HCT116 (cell line): ENCODE measurements at regions not wholly inside any gene's neighbourhood (a gene's known extent, or its start where the extent isn't known, plus 50 kb on each side); places are given as distances from the start of the nearest gene placed in this dataset.

Experiments used
- ATAC-seq: fragments of 200-7000 bp; cut with Tn5 transposase; 2 replicates; pipeline ENCODE4 v1.9.1; 2020; ENCODE audit warnings: mild to moderate bottlenecking, moderate library complexity
- BruUV-seq: library from RNA; stranded (reverse); fragments of 400-500 nt; replicated peaks from 2 replicates; lab custom pipeline; 2021; lab: Mats Ljungman, UMichigan
- CTCF ChIA-PET: fragments of 300-600 bp; sonication (Branson Sonifier 250); formaldehyde crosslinking; loops from one replicate; lab custom pipeline; 2021; ENCODE audit warnings: antibody characterized with exemption; lab: Charles Lee
- POLR2A ChIA-PET: fragments of 300-600, 350-600 bp; sonication (Branson Sonifier 250); formaldehyde crosslinking; loops from one replicate; lab custom pipeline; 2021; ENCODE audit warnings: antibody characterized with exemption; lab: Charles Lee
- RAD21 ChIA-PET, 2 experiments: fragments of 300-600 bp; sonication (Branson Sonifier 250); formaldehyde crosslinking; loops; one replicate each; lab custom pipeline; 2023; ENCODE audit warnings: low total read pairs in 2 of 2; ENCODE audit not compliant: uncharacterized antibody in 2 of 2, unreplicated experiment in 2 of 2, low non-redundant PET in 1 of 2; lab: Charles Lee
- DNase-seq: peaks from one replicate; pipeline ENCODE4 v3.0.0-alpha.2; 2010; ENCODE audit warnings: low read depth, low spot score
- H2AFZ ChIP-seq: fragments of 200-600 bp; shearing (Covaris generic), sonication (generic); 2 replicates; pipeline ENCODE4 v1.6.1; 2017; ENCODE audit warnings: low read depth, mixed run types, mixed read lengths, antibody characterized with exemption, low read length; ENCODE audit not compliant: poor library complexity, severe bottlenecking
- H3K27ac ChIP-seq: 2 replicates; pipeline ENCODE4 v1.5.1; 2012; ENCODE audit warnings: low read depth, low read length
- H3K27me3 ChIP-seq: fragments of 200-600 bp; sonication (generic); 2 replicates; pipeline ENCODE4 v1.6.1; 2016; ENCODE audit warnings: mixed run types, low read length, mixed read lengths; ENCODE audit not compliant: insufficient read depth
- H3K36me3 ChIP-seq, 2 experiments: fragments of 200-500 bp in 1 of 2; fragments of 200-600 bp in 1 of 2; sonication (Bioruptor generic) in 1 of 2; sonication (generic) in 1 of 2; 2 replicates each; pipeline versions ENCODE4 v1.5.1 to v1.6.1; 2014 to 2016; ENCODE audit warnings: low read length in 2 of 2, inconsistent platforms in 1 of 2, mixed read lengths in 1 of 2, mixed run types in 1 of 2; ENCODE audit not compliant: insufficient read depth in 2 of 2, control insufficient read depth in 1 of 2
- H3K4me1 ChIP-seq, 2 experiments: fragments of 200-600 bp in 1 of 2; sonication (generic) in 1 of 2; 2 replicates each; pipeline versions ENCODE4 v1.5.1 to v1.6.1; 2012 to 2017; ENCODE audit warnings: low read length in 2 of 2, inconsistent platforms in 1 of 2, mild to moderate bottlenecking in 1 of 2, mixed read lengths in 1 of 2, mixed run types in 1 of 2, moderate library complexity in 1 of 2; ENCODE audit not compliant: insufficient read depth in 2 of 2, control insufficient read depth in 1 of 2
- H3K4me2 ChIP-seq: fragments of 200-600 bp; sonication (generic); 2 replicates; pipeline ENCODE4 v1.6.1; 2017; ENCODE audit warnings: mixed run types, low read length, mixed read lengths
- H3K4me3 ChIP-seq, 2 experiments: fragments of 200-600 bp in 1 of 2; sonication (generic) in 1 of 2; replicated peaks in 1 of 2; 2 replicates each; pipeline ENCODE4 v1.5.1; 2011 to 2016; ENCODE audit warnings: low read length in 2 of 2, control low read depth in 1 of 2, low read depth in 1 of 2, mild to moderate bottlenecking in 1 of 2, mixed read lengths in 1 of 2, mixed run types in 1 of 2
- H3K79me2 ChIP-seq: fragments of 200-600 bp; sonication (generic); 2 replicates; pipeline ENCODE4 v1.6.1; 2017; ENCODE audit warnings: mild to moderate bottlenecking, mixed run types, low read length, moderate library complexity, mixed read lengths; ENCODE audit not compliant: insufficient read depth
- H3K9ac ChIP-seq: fragments of 200-600 bp; sonication (generic); 2 replicates; pipeline ENCODE4 v1.6.1; 2016; ENCODE audit warnings: low read length, mixed read lengths
- H3K9me2 ChIP-seq: fragments of 200-600 bp; sonication (generic), shearing (Covaris generic); 2 replicates; pipeline ENCODE4 v1.6.1; 2017; ENCODE audit warnings: mixed run types, mild to moderate bottlenecking, moderate library complexity; ENCODE audit not compliant: insufficient read depth
- H3K9me3 ChIP-seq, 2 experiments: fragments of 200-500 bp in 1 of 2; fragments of 200-600 bp in 1 of 2; sonication (Bioruptor generic) in 1 of 2; sonication (generic) in 1 of 2; 2 replicates each; pipeline ENCODE4 v1.6.1; 2014 to 2017; ENCODE audit warnings: low read length in 2 of 2, mixed read lengths in 2 of 2, inconsistent platforms in 1 of 2, low read depth in 1 of 2, mild to moderate bottlenecking in 1 of 2, mixed run types in 1 of 2, moderate library complexity in 1 of 2; ENCODE audit not compliant: control insufficient read depth in 1 of 2, insufficient read depth in 1 of 2
- H4K20me1 ChIP-seq: fragments of 200-600 bp; sonication (generic), shearing (Covaris generic); 2 replicates; pipeline ENCODE4 v1.6.1; 2017; ENCODE audit warnings: mixed run types, mild to moderate bottlenecking, moderate library complexity; ENCODE audit not compliant: insufficient read depth
- CEBPB ChIP-seq: IDR thresholded peaks from 2 replicates; pipeline ENCODE4 v1.6.1; 2012; ENCODE audit warnings: low read depth
- POLR2A ChIP-seq: IDR thresholded peaks from 2 replicates; pipeline ENCODE4 v1.7.0; 2011; ENCODE audit warnings: borderline replicate concordance; ENCODE audit not compliant: insufficient read depth, insufficient read length; ENCODE audit errors: extremely low read depth
- POLR2AphosphoS5 ChIP-seq: IDR thresholded peaks from 2 replicates; pipeline ENCODE4 v1.6.1; 2011; ENCODE audit warnings: mild to moderate bottlenecking, low read depth, low read length, moderate library complexity
- RAD21 ChIP-seq: IDR thresholded peaks from 2 replicates; pipeline ENCODE4 v1.6.1; 2012; ENCODE audit warnings: low read depth, mild to moderate bottlenecking
- TCF7L2 ChIP-seq: IDR thresholded peaks from 2 replicates; pipeline ENCODE4 v1.7.0; 2011; ENCODE audit warnings: borderline replicate concordance, inconsistent platforms; ENCODE audit not compliant: insufficient read depth, insufficient read length; ENCODE audit errors: extremely low read depth
- ZFX ChIP-seq: fragments of 450-650 bp; IDR thresholded peaks from 2 replicates; pipeline ENCODE4 v1.6.1; 2017
- intact Hi-C: fragments of 100-400 bp; cut with micrococcal nuclease; formaldehyde crosslinking; loops from 2 replicates; pipeline ENCODE4 v1.10.0; 2022

DNA sequence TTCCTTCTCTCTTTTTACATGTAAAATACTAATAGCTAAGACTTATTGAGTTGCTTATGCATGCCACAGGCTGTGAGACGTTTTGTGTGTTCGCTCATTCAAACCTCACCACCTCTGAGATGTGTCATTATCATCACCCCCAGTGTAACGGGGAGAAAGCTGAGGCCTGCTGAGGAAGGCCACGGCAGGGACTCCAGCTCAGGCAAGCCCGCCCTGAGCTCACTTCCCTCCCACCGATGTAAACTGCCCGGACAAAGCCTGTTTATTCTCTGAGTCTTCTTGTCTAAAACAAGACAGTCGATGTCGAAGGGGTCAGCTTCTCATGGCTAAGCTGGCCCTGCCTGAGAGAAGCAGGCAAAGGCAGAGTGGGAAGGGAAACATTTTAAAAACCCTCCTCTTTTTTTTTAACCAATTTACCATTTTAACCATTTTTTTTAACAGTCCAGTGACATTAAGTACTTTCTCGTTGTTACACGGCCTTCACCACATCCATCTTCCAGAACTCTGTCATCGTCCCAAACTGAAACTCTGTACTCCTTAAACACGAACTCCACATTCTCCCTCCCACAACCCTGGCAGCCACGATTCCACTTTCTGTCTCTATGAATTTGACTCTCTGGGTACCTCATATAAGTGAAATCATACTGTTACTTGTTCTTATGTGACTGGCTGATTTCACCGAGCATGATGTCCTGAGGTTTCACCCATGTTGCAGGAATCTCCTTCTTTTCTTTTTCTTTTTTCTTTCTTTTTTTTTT lies 204.8 kb upstream of the GALNT2 start:
- no peaks in the 10 kb centered on the region for H3K4me1 ChIP-seq
- no peak overlapping the region for H2AFZ ChIP-seq
- no peak overlapping the region for H3K9ac ChIP-seq
- ATAC-seq (no peak), DNase-seq (no peak)
- H3K4me2 ChIP-seq = no peak overlapping the region
- H3K9me2 ChIP-seq = no peaks in the 10 kb centered on the region
- no peak overlapping the region for H3K27ac ChIP-seq
- intact Hi-C loops = no loop called here
- no peaks in the 10 kb centered on the region for H4K20me1 ChIP-seq
- RAD21 ChIA-PET = no interaction called here
- H3K79me2 ChIP-seq = no peaks in the 10 kb centered on the region
- TF ChIP-seq TCF7L2 (no peak), RAD21 (no peak)
- H3K9me3 ChIP-seq = no peaks in the 10 kb centered on the region
- POLR2A ChIA-PET = no interaction called here
- no peaks in the 10 kb centered on the region for H3K36me3 ChIP-seq
- BruUV-seq = no TSS peak
- no peak overlapping the region for H3K4me3 ChIP-seq
- H3K27me3 ChIP-seq = 0 out of 2 replicates have a peak, but pooled peaks cover 2% of the 10 kb centered on the region
- CTCF ChIA-PET = no interaction called here

DNA sequence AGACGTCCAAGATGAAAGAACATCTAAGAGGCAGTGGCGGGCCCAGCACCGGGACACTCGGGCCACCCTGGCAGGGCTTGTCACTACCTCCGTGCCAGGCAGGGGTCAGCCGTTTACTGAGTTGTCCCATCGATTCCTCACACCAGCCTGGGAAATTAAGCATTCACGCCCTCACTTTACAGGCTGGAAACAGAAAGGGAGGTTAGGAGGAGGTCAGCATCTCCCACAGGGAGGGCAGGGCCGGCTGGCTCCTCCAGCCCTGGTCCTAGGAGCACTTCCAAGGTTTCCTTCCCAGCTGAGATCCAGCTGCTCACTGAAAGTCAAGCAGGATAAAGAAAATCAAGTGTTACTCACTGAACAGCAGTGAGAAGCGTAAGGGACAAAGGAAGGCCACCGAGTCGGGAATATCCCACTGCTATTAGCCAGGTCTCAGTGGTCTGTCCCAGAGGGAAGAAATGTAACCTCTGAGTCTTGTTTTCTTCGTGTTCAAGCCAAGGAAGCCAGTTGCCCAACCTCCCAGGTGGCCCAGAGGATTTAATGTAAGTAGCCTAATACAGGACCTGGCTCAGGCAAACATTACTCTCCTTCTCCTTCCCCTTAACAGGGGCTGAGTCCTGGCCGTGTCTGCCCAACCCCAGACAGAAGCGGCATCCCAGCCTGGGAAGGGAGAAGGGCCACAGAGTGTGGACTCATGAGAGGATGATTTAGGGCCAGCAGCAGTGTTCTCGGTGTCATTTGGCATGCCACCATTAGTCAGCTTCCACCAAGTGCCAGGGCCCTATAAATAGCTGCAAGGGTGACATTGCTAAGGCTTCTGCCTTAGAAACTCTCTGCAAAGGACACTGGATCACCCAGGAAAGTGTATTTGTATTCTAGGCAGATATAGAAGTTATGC lies 203.1 kb upstream of the GALNT2 start:
- Histone ChIP-seq H3K36me3 (no peaks in the 10 kb centered on the region), H2AFZ (no peak overlapping the region), H3K4me1 (no peaks in the 10 kb centered on the region), H4K20me1 (no peaks in the 10 kb centered on the region), H3K9me3 (no peaks in the 10 kb centered on the region), H3K9me2 (no peaks in the 10 kb centered on the region), H3K9ac (no peak overlapping the region), H3K27me3 (0 out of 2 replicates have a peak, but pooled peaks cover 2% of the 10 kb centered on the region), H3K27ac (no peak overlapping the region), H3K79me2 (no peaks in the 10 kb centered on the region), H3K4me2 (no peak overlapping the region), H3K4me3 (no peak overlapping the region)
- intact Hi-C loops = no loop called here
- no TSS peak for BruUV-seq
- no peak for TF ChIP-seq ZFX
- no peak for TF ChIP-seq CEBPB
- TF ChIP-seq TCF7L2 = no peak
- no peak for TF ChIP-seq POLR2A
- no peak for TF ChIP-seq RAD21
- TF ChIP-seq POLR2AphosphoS5 = no peak
- ChIA-PET RAD21 (no interaction called here), CTCF (no interaction called here), POLR2A (no interaction called here)
- no peak for ATAC-seq
- no peak for DNase-seq
